ENCODE measurements at regions not wholly inside any gene's neighbourhood (a gene's known extent, or its start where the extent isn't known, plus 50 kb on each side); places are given as distances from the start of the nearest gene placed in this dataset.

GRCh38 chr18:29003194-29003593, 826.3 kb upstream of the CDH2 start:
- TF ChIP-seq BCL11A (IDR thresholded peaks at IDR 0.05; ENCODE audit: low read depth in 2 of 2, low read length in 2 of 2) (no peak), NRF1 (IDR thresholded peaks at IDR 0.05; ENCODE audit: low read depth, low read length) (no peak), ZNF274 (IDR thresholded peaks at IDR 0.05; ENCODE audit: borderline replicate concordance, extremely low read depth, low read length) (no peak), TEAD4 (IDR thresholded peaks at IDR 0.05; ENCODE audit: low read depth, low read length) (no peak), CREB1 (IDR thresholded peaks at IDR 0.05) (no peak), POU5F1 (IDR thresholded peaks at IDR 0.05; ENCODE audit: low read depth, low read length) (no peak), CTCF (IDR thresholded peaks at IDR 0.05; ENCODE audit: control extremely low read depth in 1 of 3, insufficient read depth in 1 of 3, low read depth in 1 of 3, low read length in 3 of 3) (no peak), GABPA (IDR thresholded peaks at IDR 0.05; ENCODE audit: borderline replicate concordance, insufficient read depth, low read length) (no peak), YY1 (IDR thresholded peaks at IDR 0.05; ENCODE audit: low read depth, low read length) (no peak), POLR2A (IDR thresholded peaks at IDR 0.05; ENCODE audit: control extremely low read depth in 1 of 2, low read depth in 2 of 2, low read length in 2 of 2) (no peak), POLR2AphosphoS5 (IDR thresholded peaks at IDR 0.05; ENCODE audit: low read depth, low read length) (no peak), TCF12 (IDR thresholded peaks at IDR 0.05; ENCODE audit: low read depth, low read length) (no peak), HDAC6 (IDR thresholded peaks at IDR 0.05; ENCODE audit: low read depth, low read length) (no peak), CHD7 (IDR thresholded peaks at IDR 0.05; ENCODE audit: insufficient replicate concordance, low read length) (no peak)
